ENCODE measurements at regions not wholly inside any gene's neighbourhood (a gene's known extent, or its start where the extent isn't known, plus 50 kb on each side); places are given as distances from the start of the nearest gene placed in this dataset.
"Not testable (repeated sequence)": the region's sequence is repeated elsewhere in the genome, so short reads cannot be mapped to it uniquely, and the experiment has no call there.

GRCh38 chr6:51161752-51162151, 343.1 kb downstream of the TFAP2B start:
- TF ChIP-seq JUND (IDR thresholded peaks at IDR 0.05; ENCODE audit: low read depth), result no peak
- no peak for DNase-seq (ENCODE audit: low read depth in 1 of 2, low spot score in 1 of 2)
- in situ Hi-C loops (cut with HindIII; ENCODE audit: low pct_unique_long_range_greater_than_20kb, low sequenced_read_pairs), result no loop called here

DNA sequence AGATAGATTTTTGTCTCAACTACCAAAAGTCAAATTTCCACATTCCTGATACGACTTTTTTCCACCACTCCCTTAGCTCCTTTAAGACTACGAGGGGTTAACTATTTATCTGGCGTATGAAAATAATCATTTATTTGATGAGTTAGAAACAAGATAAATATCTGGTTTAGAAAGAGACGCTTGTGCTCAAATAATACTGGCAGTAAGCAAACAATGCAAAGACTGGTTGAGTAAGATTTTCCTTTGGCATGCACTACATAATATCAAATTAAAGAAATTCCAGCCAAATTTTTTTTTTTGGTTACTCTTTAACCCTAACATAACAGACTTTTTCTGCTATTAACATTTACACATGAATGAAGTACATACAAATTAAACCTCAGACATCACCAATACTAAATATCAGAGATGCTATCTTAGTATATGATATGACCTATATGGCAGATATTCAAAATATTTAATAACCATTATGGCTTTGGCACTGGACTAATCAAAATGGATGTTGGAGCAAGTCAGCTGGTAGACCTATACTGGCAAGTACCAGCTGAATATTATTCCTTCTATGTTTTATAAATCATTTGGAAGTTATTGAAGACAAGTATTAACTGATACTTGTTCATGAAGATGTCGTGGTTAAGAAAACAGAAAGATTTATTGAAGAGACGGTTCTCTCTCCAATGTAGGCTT, 345.3 kb downstream of the TFAP2B start:
- no peak for DNase-seq (ENCODE audit: low read depth in 1 of 2, low spot score in 1 of 2)
- TF ChIP-seq JUND (IDR thresholded peaks at IDR 0.05; ENCODE audit: low read depth), result no peak
- in situ Hi-C loops (cut with HindIII; ENCODE audit: low pct_unique_long_range_greater_than_20kb, low sequenced_read_pairs), result no loop called here

GRCh38 chr6:51166914-51167313, 348.2 kb downstream of the TFAP2B start:
- TF ChIP-seq JUND (IDR thresholded peaks at IDR 0.05; ENCODE audit: low read depth), result no peak
- no peak for DNase-seq (ENCODE audit: low read depth in 1 of 2, low spot score in 1 of 2)
- in situ Hi-C loops (cut with HindIII; ENCODE audit: low pct_unique_long_range_greater_than_20kb, low sequenced_read_pairs), result no loop called here

- DNase-seq (ENCODE audit: low read depth in 1 of 2, low spot score in 1 of 2), result no peak
- in situ Hi-C loops (cut with HindIII; ENCODE audit: low pct_unique_long_range_greater_than_20kb, low sequenced_read_pairs), result no loop called here
- no peak for TF ChIP-seq JUND (IDR thresholded peaks at IDR 0.05; ENCODE audit: low read depth)
These were observed 348.8 kb downstream of the TFAP2B start for GRCh38 chr6:51167468-51167867.

- in situ Hi-C loops (cut with HindIII; ENCODE audit: low pct_unique_long_range_greater_than_20kb, low sequenced_read_pairs), result no loop called here
- no peak for TF ChIP-seq JUND (IDR thresholded peaks at IDR 0.05; ENCODE audit: low read depth)
- no peak for DNase-seq (ENCODE audit: low read depth in 1 of 2, low spot score in 1 of 2)
These were observed 364.2 kb downstream of the TFAP2B start for GRCh38 chr6:51182827-51183226.

- DNase-seq (ENCODE audit: low read depth in 1 of 2, low spot score in 1 of 2), result no peak
- TF ChIP-seq JUND (IDR thresholded peaks at IDR 0.05; ENCODE audit: low read depth), result no peak
- in situ Hi-C loops (cut with HindIII; ENCODE audit: low pct_unique_long_range_greater_than_20kb, low sequenced_read_pairs), result no loop called here
These were observed 365.4 kb downstream of the TFAP2B start for GRCh38 chr6:51184046-51184445.

DNA sequence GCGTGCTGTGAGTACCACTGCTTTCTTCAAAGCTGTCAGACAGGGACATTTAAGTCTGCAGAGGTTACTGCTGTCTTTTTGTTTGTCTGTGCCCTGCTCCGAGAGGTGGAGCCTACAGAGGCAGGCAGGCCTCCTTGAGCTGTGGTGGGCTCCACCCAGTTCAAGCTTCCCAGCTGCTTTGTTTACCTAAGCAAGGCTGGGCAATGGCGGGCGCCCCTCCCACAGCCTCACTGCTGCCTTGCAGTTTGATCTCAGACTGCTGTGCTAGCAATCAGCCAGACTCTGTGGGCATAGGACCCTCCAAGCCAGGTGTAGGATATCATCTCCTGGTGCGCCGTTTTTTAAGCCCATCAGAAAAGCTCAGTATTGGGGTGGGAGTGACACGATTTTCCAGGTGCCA, 374.5 kb downstream of the TFAP2B start:
- in situ Hi-C loops (cut with HindIII; ENCODE audit: low pct_unique_long_range_greater_than_20kb, low sequenced_read_pairs); DNase-seq (ENCODE audit: low read depth in 1 of 2, low spot score in 1 of 2): not testable (repeated sequence)

- no peak for TF ChIP-seq JUND (IDR thresholded peaks at IDR 0.05; ENCODE audit: low read depth)
- in situ Hi-C loops (cut with HindIII; ENCODE audit: low pct_unique_long_range_greater_than_20kb, low sequenced_read_pairs), result no loop called here
These were observed 380.5 kb downstream of the TFAP2B start for GRCh38 chr6:51199105-51199552.

GRCh38 chr6:51199733-51200260, 381.1 kb downstream of the TFAP2B start:
- in situ Hi-C loops (cut with HindIII; ENCODE audit: low pct_unique_long_range_greater_than_20kb, low sequenced_read_pairs), result no loop called here
- DNase-seq (ENCODE audit: low read depth in 1 of 2, low spot score in 1 of 2), result peak in 1 of 2 experiments; percentile 2
- no peak for TF ChIP-seq JUND (IDR thresholded peaks at IDR 0.05; ENCODE audit: low read depth)

More at GRCh38 chr6:51199105-51199552, 380.5 kb downstream of the TFAP2B start:
- no peak for DNase-seq (ENCODE audit: low read depth in 1 of 2, low spot score in 1 of 2)

DNA sequence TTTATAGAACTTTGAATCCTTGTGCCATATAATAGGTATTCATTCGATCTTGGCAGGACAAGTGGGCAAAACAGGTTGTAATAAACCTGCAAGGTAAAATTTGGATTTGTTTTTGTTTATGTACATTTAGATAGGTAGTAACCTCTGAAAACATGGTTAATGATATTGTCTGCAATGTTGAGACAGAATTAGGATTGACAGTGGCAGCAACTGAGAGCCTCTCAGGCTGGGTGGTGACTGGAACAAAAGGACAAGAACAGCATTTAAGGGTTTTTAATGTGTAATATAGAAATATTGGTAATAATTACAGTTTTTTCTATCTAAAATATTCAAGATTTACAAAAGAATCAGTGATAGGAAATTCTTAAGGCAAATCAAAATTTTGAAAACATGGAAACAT, 382.0 kb downstream of the TFAP2B start:
- no peak for DNase-seq (ENCODE audit: low read depth in 1 of 2, low spot score in 1 of 2)

GRCh38 chr6:51202653-51203052, 384.0 kb downstream of the TFAP2B start:
- in situ Hi-C loops (cut with HindIII; ENCODE audit: low pct_unique_long_range_greater_than_20kb, low sequenced_read_pairs); DNase-seq (ENCODE audit: low read depth in 1 of 2, low spot score in 1 of 2): not testable (repeated sequence)

More for the DNA sequence above, 382.0 kb downstream of the TFAP2B start:
- in situ Hi-C loops (cut with HindIII; ENCODE audit: low pct_unique_long_range_greater_than_20kb, low sequenced_read_pairs), result no loop called here
- TF ChIP-seq JUND (IDR thresholded peaks at IDR 0.05; ENCODE audit: low read depth), result no peak

DNA sequence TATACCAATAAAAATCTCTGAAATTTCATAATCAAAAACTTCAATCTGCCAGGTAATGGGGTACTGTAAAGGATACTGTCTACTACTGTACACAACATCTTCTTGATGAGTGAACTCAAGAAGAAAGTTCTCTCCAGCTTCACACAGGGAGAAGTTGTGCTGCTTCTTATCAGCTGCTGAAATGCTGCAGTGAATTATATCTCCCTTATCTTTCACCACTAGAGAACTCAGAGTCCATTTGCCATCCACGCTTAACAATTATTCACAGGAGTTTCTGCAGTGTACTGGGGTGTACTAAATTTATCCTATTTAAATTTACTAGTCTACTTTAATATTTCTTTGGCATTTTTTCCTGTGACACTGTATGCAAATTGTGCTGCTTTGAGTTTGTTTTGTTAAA, 384.8 kb downstream of the TFAP2B start:
- no peak for DNase-seq (ENCODE audit: low read depth in 1 of 2, low spot score in 1 of 2)
- in situ Hi-C loops (cut with HindIII; ENCODE audit: low pct_unique_long_range_greater_than_20kb, low sequenced_read_pairs), result no loop called here
- no peak for TF ChIP-seq JUND (IDR thresholded peaks at IDR 0.05; ENCODE audit: low read depth)

- in situ Hi-C loops (cut with HindIII; ENCODE audit: low pct_unique_long_range_greater_than_20kb, low sequenced_read_pairs), result not testable (repeated sequence)
These were observed 388.0 kb downstream of the TFAP2B start for GRCh38 chr6:51206686-51207085.

DNA sequence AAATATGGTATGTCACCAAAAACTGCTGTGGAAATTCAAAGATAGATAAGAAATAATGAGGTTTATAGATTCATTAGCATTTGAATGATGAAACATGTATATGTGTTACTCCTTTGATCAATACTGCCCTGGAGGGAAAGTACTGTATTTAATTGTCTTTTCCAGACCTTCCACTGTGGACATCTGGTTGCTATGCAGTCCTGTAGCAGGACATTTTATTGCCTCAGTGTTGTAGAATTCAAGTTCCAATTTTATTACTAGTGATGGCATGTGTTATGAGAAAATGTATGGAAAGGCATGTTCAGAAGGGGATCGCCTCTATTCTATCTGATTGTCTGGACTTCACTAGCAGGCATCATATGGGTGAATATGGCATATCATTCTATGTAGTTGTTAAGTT, 391.0 kb downstream of the TFAP2B start:
- no peak for DNase-seq (ENCODE audit: low read depth in 1 of 2, low spot score in 1 of 2)
- no peak for TF ChIP-seq JUND (IDR thresholded peaks at IDR 0.05; ENCODE audit: low read depth)
- in situ Hi-C loops (cut with HindIII; ENCODE audit: low pct_unique_long_range_greater_than_20kb, low sequenced_read_pairs), result no loop called here

More at GRCh38 chr6:51206686-51207085, 388.0 kb downstream of the TFAP2B start:
- DNase-seq (ENCODE audit: low read depth in 1 of 2, low spot score in 1 of 2), result not testable (repeated sequence)
